ENCODE measurements at regions not wholly inside any gene's neighbourhood (a gene's known extent, or its start where the extent isn't known, plus 50 kb on each side); places are given as distances from the start of the nearest gene placed in this dataset.

DNA sequence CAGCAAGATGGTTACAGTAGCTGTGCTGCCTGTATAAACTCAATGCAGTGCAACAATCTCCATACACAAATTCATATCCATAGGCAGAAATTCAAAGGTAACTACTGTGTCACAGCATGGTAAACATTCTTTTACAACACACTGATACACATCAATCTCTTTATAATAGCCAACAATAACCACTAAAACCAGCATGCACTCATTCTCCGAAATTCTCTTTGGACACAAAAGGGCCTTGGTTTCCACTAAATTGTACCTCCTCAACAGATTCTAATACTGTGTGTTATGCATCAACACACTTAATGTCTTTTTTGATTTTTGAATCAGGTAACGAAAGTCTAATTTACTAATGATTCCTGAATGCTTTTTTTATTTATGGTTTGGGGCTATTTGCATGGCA is 1323.7 kb downstream of the GRIK2 start:
- POLR2A ChIA-PET: no interaction called here
- H3K27me3 ChIP-seq (ENCODE audit: control insufficient read depth, insufficient read depth, low read length): no peaks in the 10 kb centered on the region
- H3K4me3 ChIP-seq (ENCODE audit: low read depth in 2 of 2, low read length in 2 of 2): no peak overlapping the region
- in situ Hi-C loops (cut with HindIII; ENCODE audit: low pct_unique_long_range_greater_than_20kb, low sequenced_read_pairs) (no loop called here), intact Hi-C loops (cut with micrococcal nuclease; ENCODE audit: unreplicated experiment) (no loop called here)
- no peak for TF ChIP-seq TCF7L2 (IDR thresholded peaks at IDR 0.05; ENCODE audit: low read depth, low read length)
- no peak for TF ChIP-seq POLR2AphosphoS5 (IDR thresholded peaks at IDR 0.05; ENCODE audit: low read depth, low read length)
- TF ChIP-seq, protein P1, sequence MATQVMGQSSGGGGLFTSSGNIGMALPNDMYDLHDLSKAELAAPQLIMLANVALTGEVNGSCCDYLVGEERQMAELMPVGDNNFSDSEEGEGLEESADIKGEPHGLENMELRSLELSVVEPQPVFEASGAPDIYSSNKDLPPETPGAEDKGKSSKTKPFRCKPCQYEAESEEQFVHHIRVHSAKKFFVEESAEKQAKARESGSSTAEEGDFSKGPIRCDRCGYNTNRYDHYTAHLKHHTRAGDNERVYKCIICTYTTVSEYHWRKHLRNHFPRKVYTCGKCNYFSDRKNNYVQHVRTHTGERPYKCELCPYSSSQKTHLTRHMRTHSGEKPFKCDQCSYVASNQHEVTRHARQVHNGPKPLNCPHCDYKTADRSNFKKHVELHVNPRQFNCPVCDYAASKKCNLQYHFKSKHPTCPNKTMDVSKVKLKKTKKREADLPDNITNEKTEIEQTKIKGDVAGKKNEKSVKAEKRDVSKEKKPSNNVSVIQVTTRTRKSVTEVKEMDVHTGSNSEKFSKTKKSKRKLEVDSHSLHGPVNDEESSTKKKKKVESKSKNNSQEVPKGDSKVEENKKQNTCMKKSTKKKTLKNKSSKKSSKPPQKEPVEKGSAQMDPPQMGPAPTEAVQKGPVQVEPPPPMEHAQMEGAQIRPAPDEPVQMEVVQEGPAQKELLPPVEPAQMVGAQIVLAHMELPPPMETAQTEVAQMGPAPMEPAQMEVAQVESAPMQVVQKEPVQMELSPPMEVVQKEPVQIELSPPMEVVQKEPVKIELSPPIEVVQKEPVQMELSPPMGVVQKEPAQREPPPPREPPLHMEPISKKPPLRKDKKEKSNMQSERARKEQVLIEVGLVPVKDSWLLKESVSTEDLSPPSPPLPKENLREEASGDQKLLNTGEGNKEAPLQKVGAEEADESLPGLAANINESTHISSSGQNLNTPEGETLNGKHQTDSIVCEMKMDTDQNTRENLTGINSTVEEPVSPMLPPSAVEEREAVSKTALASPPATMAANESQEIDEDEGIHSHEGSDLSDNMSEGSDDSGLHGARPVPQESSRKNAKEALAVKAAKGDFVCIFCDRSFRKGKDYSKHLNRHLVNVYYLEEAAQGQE (IDR thresholded peaks at IDR 0.05; ENCODE audit: insufficient read depth in 1 of 2, low read depth in 2 of 2, low read length in 1 of 2): no peak
- TF ChIP-seq, protein P2, sequence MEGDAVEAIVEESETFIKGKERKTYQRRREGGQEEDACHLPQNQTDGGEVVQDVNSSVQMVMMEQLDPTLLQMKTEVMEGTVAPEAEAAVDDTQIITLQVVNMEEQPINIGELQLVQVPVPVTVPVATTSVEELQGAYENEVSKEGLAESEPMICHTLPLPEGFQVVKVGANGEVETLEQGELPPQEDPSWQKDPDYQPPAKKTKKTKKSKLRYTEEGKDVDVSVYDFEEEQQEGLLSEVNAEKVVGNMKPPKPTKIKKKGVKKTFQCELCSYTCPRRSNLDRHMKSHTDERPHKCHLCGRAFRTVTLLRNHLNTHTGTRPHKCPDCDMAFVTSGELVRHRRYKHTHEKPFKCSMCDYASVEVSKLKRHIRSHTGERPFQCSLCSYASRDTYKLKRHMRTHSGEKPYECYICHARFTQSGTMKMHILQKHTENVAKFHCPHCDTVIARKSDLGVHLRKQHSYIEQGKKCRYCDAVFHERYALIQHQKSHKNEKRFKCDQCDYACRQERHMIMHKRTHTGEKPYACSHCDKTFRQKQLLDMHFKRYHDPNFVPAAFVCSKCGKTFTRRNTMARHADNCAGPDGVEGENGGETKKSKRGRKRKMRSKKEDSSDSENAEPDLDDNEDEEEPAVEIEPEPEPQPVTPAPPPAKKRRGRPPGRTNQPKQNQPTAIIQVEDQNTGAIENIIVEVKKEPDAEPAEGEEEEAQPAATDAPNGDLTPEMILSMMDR (IDR thresholded peaks at IDR 0.05): no peak
- no peak for TF ChIP-seq SIN3A (IDR thresholded peaks at IDR 0.05; ENCODE audit: borderline replicate concordance, insufficient read depth, low read depth, low read length)
- no peak for ATAC-seq
- no peak for DNase-seq (ENCODE audit: low read depth, low spot score)
- H3K36me3 ChIP-seq (ENCODE audit: control insufficient read depth, insufficient read depth, low read length): no peaks in the 10 kb centered on the region
- no peaks in the 10 kb centered on the region for H3K4me1 ChIP-seq (ENCODE audit: control insufficient read depth, insufficient read depth, low read length)
- CTCF ChIA-PET: interaction anchor here (0.6 kb wide), 1 partner anchor 17 kb away, joined by 4 read pairs; no protein-coding TSS in a partner anchor
- no peak overlapping the region for H3K27ac ChIP-seq (ENCODE audit: low read length)
- BruUV-seq (replicated peaks): no TSS peak
- H3K9me3 ChIP-seq (ENCODE audit: control insufficient read depth, insufficient read depth, low read depth, low read length): no peaks in the 10 kb centered on the region

DNA sequence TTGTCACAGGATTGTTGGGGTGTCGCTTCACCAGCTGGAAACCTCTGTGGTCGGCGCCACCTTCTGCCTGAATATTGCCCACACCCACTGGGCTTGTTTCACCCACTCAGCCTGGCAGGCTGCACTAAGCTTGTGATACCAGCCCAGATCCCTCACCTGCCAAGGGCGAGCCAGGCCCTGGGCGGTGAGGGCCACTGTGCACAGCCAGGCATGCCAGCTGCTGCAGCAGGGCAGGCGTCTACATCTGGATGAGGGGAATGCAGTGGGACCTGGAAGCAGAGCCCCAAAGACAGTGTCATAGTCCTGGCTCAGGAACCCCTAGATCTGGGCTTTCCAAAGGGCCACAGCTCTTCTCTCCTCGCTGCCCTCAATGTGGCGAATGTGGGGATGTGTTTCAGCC is 1307.5 kb downstream of the GRIK2 start:
- CTCF ChIA-PET: no interaction called here
- in situ Hi-C loops (cut with HindIII; ENCODE audit: low pct_unique_long_range_greater_than_20kb, low sequenced_read_pairs) (no loop called here), intact Hi-C loops (cut with micrococcal nuclease; ENCODE audit: unreplicated experiment) (no loop called here)
- BruUV-seq (replicated peaks): no TSS peak
- POLR2A ChIA-PET: no interaction called here
- ATAC-seq: no peak
- Histone ChIP-seq H3K27ac (ENCODE audit: low read length) (no peak overlapping the region), H3K4me1 (ENCODE audit: control insufficient read depth, insufficient read depth, low read length) (no peaks in the 10 kb centered on the region), H3K36me3 (ENCODE audit: control insufficient read depth, insufficient read depth, low read length) (no peaks in the 10 kb centered on the region), H3K4me3 (ENCODE audit: low read depth in 2 of 2, low read length in 2 of 2) (no peak overlapping the region), H3K27me3 (ENCODE audit: control insufficient read depth, insufficient read depth, low read length) (no peaks in the 10 kb centered on the region), H3K9me3 (ENCODE audit: control insufficient read depth, insufficient read depth, low read depth, low read length) (no peaks in the 10 kb centered on the region)
- DNase-seq (ENCODE audit: low read depth, low spot score): no peak
- TF ChIP-seq SIN3A (IDR thresholded peaks at IDR 0.05; ENCODE audit: borderline replicate concordance, insufficient read depth, low read depth, low read length) (no peak), TCF7L2 (IDR thresholded peaks at IDR 0.05; ENCODE audit: low read depth, low read length) (no peak), POLR2AphosphoS5 (IDR thresholded peaks at IDR 0.05; ENCODE audit: low read depth, low read length) (no peak)
- TF ChIP-seq, protein P1 (IDR thresholded peaks at IDR 0.05; ENCODE audit: insufficient read depth in 1 of 2, low read depth in 2 of 2, low read length in 1 of 2): no peak
- TF ChIP-seq, protein P2 (IDR thresholded peaks at IDR 0.05): no peak

Data from Panc1 (cell line).